ENCODE measurements at regions not wholly inside any gene's neighbourhood (a gene's known extent, or its start where the extent isn't known, plus 50 kb on each side); places are given as distances from the start of the nearest gene placed in this dataset.

GRCh38 chr20:50379991-50380696 lies 130.0 kb upstream of the PTPN1 start:
- TF ChIP-seq POLR2A (IDR thresholded peaks at IDR 0.05; ENCODE audit: low read length) (no peak), GATA1 (IDR thresholded peaks at IDR 0.05; ENCODE audit: low read depth, low read length) (no peak)
